ENCODE measurements at regions not wholly inside any gene's neighbourhood (a gene's known extent, or its start where the extent isn't known, plus 50 kb on each side); places are given as distances from the start of the nearest gene placed in this dataset.

GRCh38 chr15:47974724-47975123 lies 146.1 kb upstream of the SLC24A5 start:
- no peaks in the 10 kb centered on the region for H3K9me3 ChIP-seq
- TF ChIP-seq, protein P1, sequence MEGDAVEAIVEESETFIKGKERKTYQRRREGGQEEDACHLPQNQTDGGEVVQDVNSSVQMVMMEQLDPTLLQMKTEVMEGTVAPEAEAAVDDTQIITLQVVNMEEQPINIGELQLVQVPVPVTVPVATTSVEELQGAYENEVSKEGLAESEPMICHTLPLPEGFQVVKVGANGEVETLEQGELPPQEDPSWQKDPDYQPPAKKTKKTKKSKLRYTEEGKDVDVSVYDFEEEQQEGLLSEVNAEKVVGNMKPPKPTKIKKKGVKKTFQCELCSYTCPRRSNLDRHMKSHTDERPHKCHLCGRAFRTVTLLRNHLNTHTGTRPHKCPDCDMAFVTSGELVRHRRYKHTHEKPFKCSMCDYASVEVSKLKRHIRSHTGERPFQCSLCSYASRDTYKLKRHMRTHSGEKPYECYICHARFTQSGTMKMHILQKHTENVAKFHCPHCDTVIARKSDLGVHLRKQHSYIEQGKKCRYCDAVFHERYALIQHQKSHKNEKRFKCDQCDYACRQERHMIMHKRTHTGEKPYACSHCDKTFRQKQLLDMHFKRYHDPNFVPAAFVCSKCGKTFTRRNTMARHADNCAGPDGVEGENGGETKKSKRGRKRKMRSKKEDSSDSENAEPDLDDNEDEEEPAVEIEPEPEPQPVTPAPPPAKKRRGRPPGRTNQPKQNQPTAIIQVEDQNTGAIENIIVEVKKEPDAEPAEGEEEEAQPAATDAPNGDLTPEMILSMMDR (IDR thresholded peaks at IDR 0.05) = no peak
- TF ChIP-seq POLR2A (IDR thresholded peaks at IDR 0.05) = no peak
- no peaks in the 10 kb centered on the region for H3K36me3 ChIP-seq
- no peak overlapping the region for H3K4me3 ChIP-seq
- DNase-seq = no peak
- no peak overlapping the region for H3K27ac ChIP-seq
- no peaks in the 10 kb centered on the region for H3K27me3 ChIP-seq
- no peaks in the 10 kb centered on the region for H3K4me1 ChIP-seq

DNA sequence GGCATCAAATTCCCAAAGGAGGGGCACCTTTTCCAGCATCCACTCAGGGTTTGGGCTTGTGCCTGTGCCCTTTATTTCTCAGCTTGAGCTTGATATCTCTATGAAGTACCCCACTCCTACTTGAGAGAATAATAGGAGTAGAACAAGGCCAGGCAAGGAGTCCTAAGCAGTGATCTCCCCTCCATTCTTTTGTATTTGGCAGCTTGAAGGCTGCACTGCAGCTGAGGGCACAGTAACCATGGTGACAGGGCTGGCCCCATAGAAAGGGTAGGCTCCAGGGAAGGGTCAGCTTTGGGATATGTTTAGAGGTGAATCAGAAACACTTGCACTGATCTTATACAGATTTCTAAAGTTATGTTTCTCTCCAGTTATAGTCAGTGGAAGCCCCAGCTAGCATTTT lies 145.4 kb upstream of the SLC24A5 start:
- Histone ChIP-seq H3K9me3 (no peaks in the 10 kb centered on the region), H3K27ac (no peak overlapping the region), H3K4me3 (no peak overlapping the region), H3K27me3 (no peaks in the 10 kb centered on the region), H3K4me1 (no peaks in the 10 kb centered on the region), H3K36me3 (no peaks in the 10 kb centered on the region)
- DNase-seq = no peak
- TF ChIP-seq POLR2A (IDR thresholded peaks at IDR 0.05) = no peak
- TF ChIP-seq, protein P1 (IDR thresholded peaks at IDR 0.05) = no peak

DNA sequence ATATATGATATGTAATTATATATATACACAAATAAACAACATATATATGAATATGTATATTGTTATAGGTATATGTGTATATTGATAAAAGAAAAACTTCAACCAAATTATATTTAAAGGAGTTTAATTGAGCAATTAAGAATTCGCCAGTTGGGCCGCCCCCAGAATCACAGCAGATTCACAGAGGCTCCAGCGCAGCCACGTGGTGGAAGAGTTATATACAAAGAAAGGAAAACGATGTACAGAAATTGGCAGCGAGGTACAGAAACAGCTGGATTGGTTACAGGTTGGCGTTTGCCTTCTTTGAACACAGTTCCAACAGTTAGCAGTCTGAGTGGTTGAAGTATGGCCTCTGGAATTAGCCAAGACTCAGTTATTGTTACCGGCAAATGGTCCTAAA lies 137.3 kb upstream of the SLC24A5 start:
- no peaks in the 10 kb centered on the region for H3K27me3 ChIP-seq
- DNase-seq = no peak
- TF ChIP-seq, protein P1 (IDR thresholded peaks at IDR 0.05) = no peak
- no peak for TF ChIP-seq POLR2A (IDR thresholded peaks at IDR 0.05)
- no peak overlapping the region for H3K4me3 ChIP-seq
- no peaks in the 10 kb centered on the region for H3K36me3 ChIP-seq
- no peak overlapping the region for H3K27ac ChIP-seq
- H3K9me3 ChIP-seq = no peaks in the 10 kb centered on the region
- H3K4me1 ChIP-seq = peaks cover 0 to 3% (median 0%) of the 10 kb centered on the region in 4 donors

DNA sequence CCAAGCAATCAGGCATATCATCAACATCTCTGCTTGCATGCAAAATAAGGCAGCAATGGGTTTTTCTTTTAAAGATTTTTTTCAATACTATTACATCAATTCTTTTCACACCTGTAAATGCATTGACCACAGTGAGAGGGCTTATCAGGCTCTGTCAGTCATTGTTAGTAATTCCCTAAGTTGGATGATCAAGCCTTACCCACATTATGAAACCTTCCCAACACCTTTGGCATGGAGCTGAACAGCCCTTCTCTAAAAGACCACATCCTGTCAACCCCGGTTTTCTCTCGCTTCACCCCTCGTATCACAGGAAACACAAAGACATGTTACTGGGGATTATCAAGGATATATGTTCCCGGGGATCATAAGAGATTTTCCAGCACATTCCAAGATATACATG lies 135.2 kb upstream of the SLC24A5 start:
- H3K4me3 ChIP-seq = no peak overlapping the region
- TF ChIP-seq POLR2A (IDR thresholded peaks at IDR 0.05) = no peak
- TF ChIP-seq, protein P1 (IDR thresholded peaks at IDR 0.05) = no peak
- H3K27ac ChIP-seq = no peak overlapping the region
- H3K36me3 ChIP-seq = no peaks in the 10 kb centered on the region
- no peak for DNase-seq
- no peaks in the 10 kb centered on the region for H3K27me3 ChIP-seq
- peaks cover 0 to 3% (median 0%) of the 10 kb centered on the region in 4 donors for H3K4me1 ChIP-seq
- no peaks in the 10 kb centered on the region for H3K9me3 ChIP-seq

DNA sequence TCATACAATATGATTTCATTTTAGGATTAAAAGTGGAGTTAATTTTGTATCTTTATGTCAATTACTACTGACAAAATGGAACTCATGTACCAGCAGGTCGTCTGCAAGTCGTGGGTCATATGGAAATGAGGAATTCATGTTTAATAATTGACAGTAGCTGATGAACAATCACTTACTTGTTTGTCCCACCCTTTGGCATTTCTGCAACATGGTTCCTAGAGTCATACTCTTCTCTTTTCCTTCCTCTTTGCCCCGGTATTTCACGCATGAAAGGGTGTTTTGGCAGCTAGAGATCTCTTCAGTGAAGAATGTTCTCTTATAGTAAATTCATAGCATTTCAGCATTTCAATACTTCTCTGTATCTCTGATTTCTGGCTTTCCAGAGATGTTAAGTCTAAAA lies 133.3 kb upstream of the SLC24A5 start:
- TF ChIP-seq, protein P1 (IDR thresholded peaks at IDR 0.05) = no peak
- TF ChIP-seq POLR2A (IDR thresholded peaks at IDR 0.05) = no peak
- Histone ChIP-seq H3K27ac (no peak overlapping the region), H3K36me3 (no peaks in the 10 kb centered on the region), H3K4me3 (no peak overlapping the region), H3K27me3 (no peaks in the 10 kb centered on the region), H3K4me1 (peaks cover 0 to 3% (median 0%) of the 10 kb centered on the region in 4 donors), H3K9me3 (no peaks in the 10 kb centered on the region)
- DNase-seq = no peak

DNA sequence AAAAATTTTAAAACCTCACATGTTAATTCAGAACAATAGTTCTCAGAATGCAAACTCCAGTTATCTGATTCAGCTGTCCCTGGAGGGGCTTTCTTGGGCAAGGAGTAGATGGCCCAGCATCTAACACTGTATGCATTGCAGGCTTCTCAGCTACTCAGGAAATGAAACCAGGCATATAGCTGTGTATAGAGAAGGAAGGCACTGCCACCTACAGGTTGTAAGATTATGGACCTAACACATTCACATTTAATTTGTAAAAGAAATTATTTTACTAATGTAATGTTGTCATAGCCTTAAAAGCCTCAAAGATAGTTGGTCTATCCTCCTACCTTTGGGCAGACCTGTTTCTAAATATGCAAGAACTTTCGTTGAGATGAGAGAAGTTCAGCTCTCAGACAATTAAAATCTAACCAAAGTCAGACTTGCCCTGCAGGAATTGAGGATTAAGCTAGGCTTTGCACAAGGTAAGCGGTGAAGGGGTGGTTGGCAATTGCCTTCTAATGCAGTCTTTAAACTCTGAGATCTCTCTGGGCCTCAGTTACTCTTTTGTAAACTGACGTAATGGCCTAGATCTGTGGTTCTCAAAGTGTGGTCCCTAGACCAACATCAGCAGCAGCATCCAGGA lies 132.8 kb upstream of the SLC24A5 start:
- Histone ChIP-seq H3K4me1 (peaks cover 0 to 3% (median 0%) of the 10 kb centered on the region in 4 donors), H3K36me3 (no peaks in the 10 kb centered on the region), H3K27ac (no peak overlapping the region), H3K9me3 (no peaks in the 10 kb centered on the region), H3K4me3 (no peak overlapping the region), H3K27me3 (no peaks in the 10 kb centered on the region)
- DNase-seq = peak in 1 of 3 donors; percentile 57
- TF ChIP-seq, protein P1 (IDR thresholded peaks at IDR 0.05) = peak in 5 of 6 experiments; percentile 27 to 90 (median 85)
- TF ChIP-seq POLR2A (IDR thresholded peaks at IDR 0.05) = no peak
